ENCODE measurements at regions not wholly inside any gene's neighbourhood (a gene's known extent, or its start where the extent isn't known, plus 50 kb on each side); places are given as distances from the start of the nearest gene placed in this dataset.

- intact Hi-C loops (cut with micrococcal nuclease; ENCODE audit: unreplicated experiment) (no loop called here), in situ Hi-C loops (cut with MboI) (no loop called here)
- TF ChIP-seq USF1 (IDR thresholded peaks at IDR 0.05; ENCODE audit: borderline replicate concordance, extremely low read length, insufficient read depth, low read depth, low read length) = peak; percentile 63
- TF ChIP-seq CEBPB (IDR thresholded peaks at IDR 0.05; ENCODE audit: borderline replicate concordance in 1 of 2, low read depth in 2 of 2, low read length in 2 of 2) = no peak
- no peak for TF ChIP-seq SPI1 (IDR thresholded peaks at IDR 0.05; ENCODE audit: borderline replicate concordance, insufficient read depth, low read depth, low read length)
- TF ChIP-seq SREBF1 (IDR thresholded peaks at IDR 0.05; ENCODE audit: low read length) = no peak
- Histone ChIP-seq H3K4me2 (ENCODE audit: control insufficient read depth, insufficient read depth) (no peak overlapping the region), H3K4me1 (ENCODE audit: control insufficient read depth, insufficient read depth, low read length) (no peaks in the 10 kb centered on the region), H2AFZ (ENCODE audit: control insufficient read depth, low read depth, low read length) (no peak overlapping the region; the same call in 1 of the 2 replicates), H3K79me2 (ENCODE audit: control insufficient read depth, insufficient read depth, low read length) (no peaks in the 10 kb centered on the region), H3K4me3 (no peak overlapping the region), H4K20me1 (ENCODE audit: control insufficient read depth, insufficient read depth) (no peaks in the 10 kb centered on the region), H3K9ac (ENCODE audit: control insufficient read depth, insufficient read depth, low read length) (no peak overlapping the region), H3K27me3 (replicated peaks in 1 of 2; ENCODE audit: control insufficient read depth in 2 of 2, insufficient read depth in 2 of 2, low read length in 1 of 2) (peaks cover 0 to 4% of the 10 kb centered on the region in 2 experiments; a peak in 1 of 4 replicates), H3K36me3 (ENCODE audit: control insufficient read depth in 2 of 2, insufficient read depth in 2 of 2, low read length in 1 of 2) (no peaks in the 10 kb centered on the region), H3K27ac (ENCODE audit: control insufficient read depth, insufficient read depth) (no peak overlapping the region), H3K9me3 (replicated peaks; ENCODE audit: control insufficient read depth, insufficient read depth, low read length) (no peaks in the 10 kb centered on the region; the same call in 2 of the 3 replicates)
- ChIA-PET CTCF (no interaction called here), POLR2A (no interaction called here), RAD21 (ENCODE audit: unreplicated experiment) (no interaction called here), SMC1A (ENCODE audit: uncharacterized antibody, unreplicated experiment) (no interaction called here)
- DNase-seq (ENCODE audit: low read depth, low spot score) = no peak
- 20% methylated on average over 12 of the region's 12 CpGs for WGBS (ENCODE audit: insufficient coverage, insufficient replicate concordance, low lambda C conversion rate, missing lambda C conversion rate)
- no TSS peak for BruUV-seq (replicated peaks)
- no peak for FAIRE-seq
- no peak; the same call in 2 of the 3 replicates for ATAC-seq
Observed at GRCh38 chr2:239544918-239545465, 144.2 kb upstream of the HDAC4 start.

GRCh38 chr2:239544143-239544917 lies 143.5 kb upstream of the HDAC4 start:
- H3K36me3 ChIP-seq (ENCODE audit: control insufficient read depth in 2 of 2, insufficient read depth in 2 of 2, low read length in 1 of 2) = no peaks in the 10 kb centered on the region
- H3K4me2 ChIP-seq (ENCODE audit: control insufficient read depth, insufficient read depth) = no peak overlapping the region
- WGBS (ENCODE audit: insufficient coverage, insufficient replicate concordance, low lambda C conversion rate, missing lambda C conversion rate) = 65% methylated on average over 8 of the region's 8 CpGs
- H2AFZ ChIP-seq (ENCODE audit: control insufficient read depth, low read depth, low read length) = no peak overlapping the region
- H3K27ac ChIP-seq (ENCODE audit: control insufficient read depth, insufficient read depth) = no peak overlapping the region
- H3K9me3 ChIP-seq (replicated peaks; ENCODE audit: control insufficient read depth, insufficient read depth, low read length) = no peaks in the 10 kb centered on the region; the same call in 2 of the 3 replicates
- ChIA-PET POLR2A (no interaction called here), SMC1A (ENCODE audit: uncharacterized antibody, unreplicated experiment) (no interaction called here), RAD21 (ENCODE audit: unreplicated experiment) (no interaction called here), CTCF (no interaction called here)
- peaks cover 0 to 4% of the 10 kb centered on the region in 2 experiments; a peak in 1 of 4 replicates for H3K27me3 ChIP-seq (replicated peaks in 1 of 2; ENCODE audit: control insufficient read depth in 2 of 2, insufficient read depth in 2 of 2, low read length in 1 of 2)
- in situ Hi-C loops (cut with MboI) (no loop called here), intact Hi-C loops (cut with micrococcal nuclease; ENCODE audit: unreplicated experiment) (no loop called here)
- no peaks in the 10 kb centered on the region for H3K4me1 ChIP-seq (ENCODE audit: control insufficient read depth, insufficient read depth, low read length)
- ATAC-seq = no peak
- no peak for FAIRE-seq
- no peak for DNase-seq (ENCODE audit: low read depth, low spot score)
- H3K79me2 ChIP-seq (ENCODE audit: control insufficient read depth, insufficient read depth, low read length) = no peaks in the 10 kb centered on the region
- no peak overlapping the region for H3K9ac ChIP-seq (ENCODE audit: control insufficient read depth, insufficient read depth, low read length)
- BruUV-seq (replicated peaks) = no TSS peak
- H4K20me1 ChIP-seq (ENCODE audit: control insufficient read depth, insufficient read depth) = no peaks in the 10 kb centered on the region
- H3K4me3 ChIP-seq = no peak overlapping the region
- TF ChIP-seq ATF3 (IDR thresholded peaks at IDR 0.05; ENCODE audit: borderline replicate concordance, extremely low read depth, low read depth, low read length) (no peak), GATAD2B (conservative IDR thresholded peaks at IDR 0.05; ENCODE audit: low read depth) (no peak), NFYA (IDR thresholded peaks at IDR 0.05; ENCODE audit: borderline replicate concordance, low read depth, low read length) (no peak), NRF1 (conservative IDR thresholded peaks at IDR 0.05; ENCODE audit: low read depth, low read length) (no peak), HSF1 (IDR thresholded peaks at IDR 0.05; ENCODE audit: low read depth, low read length) (no peak), BRCA1 (IDR thresholded peaks at IDR 0.05; ENCODE audit: low read depth, low read length) (no peak), ZBED1 (IDR thresholded peaks at IDR 0.05; ENCODE audit: borderline replicate concordance) (no peak), USF2 (IDR thresholded peaks at IDR 0.05; ENCODE audit: borderline replicate concordance, low read depth, low read length) (no peak), NBN (IDR thresholded peaks at IDR 0.05) (no peak)

Measured in GM12878 (cell line).